Stimulated activated effector memory CD8-positive, alpha-beta T cell treated with anti-CD3 and anti-CD28 coated beads, Interleukin-12 subunit alpha, Interleukin-12 subunit beta, amount 100 ng/mL, for 72 hours (primary cell): ENCODE measurements at regions not wholly inside any gene's neighbourhood (a gene's known extent, or its start where the extent isn't known, plus 50 kb on each side); places are given as distances from the start of the nearest gene placed in this dataset.
A peak's percentile ranks its signal among the peaks of the same experiment; 100 is the strongest.
"Not testable (repeated sequence)": the region's sequence is repeated elsewhere in the genome, so short reads cannot be mapped to it uniquely, and the experiment has no call there.

ENCODE experiments used
- ATAC-seq: fragments of 150-1000 bp; cut with Tn5 transposase; 2 replicates; pipeline ENCODE4 v1.10.0; 2021
- DNase-seq, 2 donors: peaks; one replicate each; pipeline ENCODE4 v3.0.0; 2021 to 2022; ENCODE audit warnings: low spot score in 2 of 2
- H3K27ac Mint-ChIP-seq: one replicate; pipeline ENCODE4 v1.8.0; 2022; ENCODE audit warnings: mild to moderate bottlenecking, mixed read lengths
- H3K36me3 Mint-ChIP-seq: one replicate; pipeline ENCODE4 v1.8.0; 2022; ENCODE audit warnings: mild to moderate bottlenecking, mixed read lengths
- H3K4me1 Mint-ChIP-seq: one replicate; pipeline ENCODE4 v1.8.0; 2022; ENCODE audit warnings: mixed read lengths
- H3K4me3 Mint-ChIP-seq: one replicate; pipeline ENCODE4 v1.8.0; 2022; ENCODE audit warnings: mild to moderate bottlenecking, mixed read lengths
- H3K9me3 Mint-ChIP-seq: one replicate; pipeline ENCODE4 v1.8.0; 2022; ENCODE audit warnings: mixed read lengths

DNA sequence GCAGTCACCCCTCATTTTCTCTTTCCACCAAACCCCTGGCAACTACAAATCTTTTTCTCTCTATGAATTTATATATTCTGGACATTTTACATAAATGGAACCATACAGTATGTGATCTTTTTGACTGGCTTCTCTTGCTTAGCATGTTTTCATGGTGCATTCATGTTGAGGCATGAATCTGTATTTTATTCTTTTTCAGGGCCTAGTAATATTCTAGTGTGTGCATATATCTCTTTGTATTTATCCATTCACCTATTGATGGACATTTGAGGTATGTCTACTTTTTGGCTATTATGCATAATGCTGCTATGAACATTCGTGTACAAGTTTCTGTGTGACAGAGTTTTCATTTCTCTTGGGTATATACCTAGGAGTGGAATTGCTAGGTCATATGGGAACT is 78.2 kb downstream of the HACD1 start:
- peaks cover 4% of the 10 kb centered on the region for H3K9me3 Mint-ChIP-seq
- H3K36me3 Mint-ChIP-seq = no peaks in the 10 kb centered on the region
- DNase-seq (no peak), ATAC-seq (no peak)
- no peak overlapping the region for H3K27ac Mint-ChIP-seq
- no peak overlapping the region for H3K4me3 Mint-ChIP-seq
- peaks cover 5% of the 10 kb centered on the region for H3K4me1 Mint-ChIP-seq

DNA sequence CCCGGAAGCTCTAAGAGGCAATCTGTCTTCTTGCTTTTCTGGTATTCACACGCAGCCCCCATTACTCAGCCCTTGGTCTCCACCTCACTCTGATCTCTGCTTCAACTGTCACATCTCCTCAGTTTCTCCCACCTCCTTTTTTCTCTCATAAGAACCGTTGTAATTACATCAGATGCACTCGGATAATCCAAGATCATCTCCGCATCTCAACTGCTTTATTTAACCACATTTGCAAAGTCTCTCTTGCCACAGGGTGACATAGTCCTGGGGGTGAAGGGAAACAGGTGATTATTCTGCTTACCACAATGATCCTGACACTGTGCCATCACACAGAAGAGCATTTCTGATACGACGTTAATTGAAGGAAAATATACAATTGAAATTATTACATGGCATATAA is 79.9 kb downstream of the HACD1 start:
- H3K4me1 Mint-ChIP-seq = peaks cover 5% of the 10 kb centered on the region
- H3K27ac Mint-ChIP-seq = no peak overlapping the region
- H3K4me3 Mint-ChIP-seq = no peak overlapping the region
- H3K9me3 Mint-ChIP-seq = peaks cover 4% of the 10 kb centered on the region
- no peaks in the 10 kb centered on the region for H3K36me3 Mint-ChIP-seq
- DNase-seq (no peak), ATAC-seq (no peak)

DNA sequence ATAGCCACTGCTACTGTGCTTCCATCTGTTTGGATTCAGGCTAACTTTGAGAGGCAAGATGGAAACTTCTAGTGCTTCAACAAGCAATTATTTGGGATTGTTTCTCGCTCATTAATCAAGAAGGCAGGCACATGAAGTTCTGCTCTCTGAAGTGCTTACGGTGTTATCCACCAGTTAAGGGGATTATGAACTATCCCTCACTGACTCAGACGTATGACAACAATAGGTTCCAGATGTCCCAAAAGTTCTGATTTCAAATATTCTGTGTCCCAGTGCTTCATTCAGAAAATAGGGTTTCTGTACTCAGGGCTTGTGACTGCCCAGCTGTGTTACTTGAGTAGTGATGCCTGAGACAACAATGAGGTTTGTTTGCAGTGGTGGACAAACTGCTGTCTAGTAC is 81.0 kb downstream of the HACD1 start:
- DNase-seq = no peak
- ATAC-seq = no peak
- Mint-ChIP-seq H3K4me3 (no peak overlapping the region), H3K9me3 (peaks cover 4% of the 10 kb centered on the region), H3K4me1 (peaks cover 5% of the 10 kb centered on the region), H3K36me3 (no peaks in the 10 kb centered on the region), H3K27ac (no peak overlapping the region)

DNA sequence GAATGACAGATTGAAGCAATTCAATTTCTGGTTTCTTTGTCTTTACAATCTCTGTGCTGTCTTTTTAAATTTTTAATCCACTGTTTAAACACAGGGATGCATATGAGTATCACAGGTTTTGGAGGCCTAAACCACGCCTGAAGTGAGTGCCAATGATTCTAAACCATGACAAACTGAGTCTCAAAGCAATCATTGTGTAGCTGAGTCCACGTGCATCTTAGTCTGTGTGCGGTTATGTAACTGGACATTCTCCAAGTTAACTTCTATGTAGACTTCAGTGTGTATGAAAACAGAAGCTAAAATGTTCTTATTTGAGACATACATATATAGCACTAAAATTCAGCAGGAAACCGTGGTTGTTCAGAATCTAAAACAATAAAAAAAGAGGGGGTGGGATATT is 79.3 kb upstream of the ST8SIA6 start:
- Mint-ChIP-seq H3K36me3 (no peaks in the 10 kb centered on the region), H3K27ac (no peak overlapping the region), H3K9me3 (peaks cover under 1% of the 10 kb centered on the region), H3K4me1 (peaks cover 5% of the 10 kb centered on the region), H3K4me3 (no peak overlapping the region)
- DNase-seq (no peak), ATAC-seq (no peak)

DNA sequence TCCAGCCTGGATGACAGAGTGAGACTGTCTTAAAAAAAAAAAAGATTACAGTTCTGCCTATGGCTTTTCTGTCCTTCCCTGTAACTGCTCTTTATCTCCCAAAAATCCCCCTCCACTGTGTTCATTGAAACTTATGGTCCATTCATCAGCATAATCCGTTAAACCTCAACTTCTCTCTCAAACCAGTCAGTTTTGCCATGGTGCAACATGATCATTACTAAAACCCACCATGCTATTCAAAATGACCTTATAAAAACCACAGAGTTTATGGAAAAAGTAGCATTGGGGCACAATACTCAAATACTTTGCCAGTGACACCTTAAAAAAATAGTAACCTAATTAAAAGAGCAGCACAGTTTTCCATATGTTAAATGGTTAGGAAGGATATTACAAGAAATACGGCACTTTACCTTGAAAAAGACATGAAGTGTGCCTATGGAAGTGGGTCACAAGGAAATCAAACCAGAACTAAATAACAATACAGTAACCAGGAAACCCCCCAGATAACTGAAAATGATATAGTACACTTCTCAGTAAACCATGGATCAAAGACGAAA is 74.0 kb upstream of the ST8SIA6 start:
- Mint-ChIP-seq H3K4me3 (no peak overlapping the region), H3K36me3 (no peaks in the 10 kb centered on the region), H3K27ac (no peak overlapping the region), H3K4me1 (no peaks in the 10 kb centered on the region), H3K9me3 (no peaks in the 10 kb centered on the region)
- DNase-seq (no peak), ATAC-seq (no peak)

DNA sequence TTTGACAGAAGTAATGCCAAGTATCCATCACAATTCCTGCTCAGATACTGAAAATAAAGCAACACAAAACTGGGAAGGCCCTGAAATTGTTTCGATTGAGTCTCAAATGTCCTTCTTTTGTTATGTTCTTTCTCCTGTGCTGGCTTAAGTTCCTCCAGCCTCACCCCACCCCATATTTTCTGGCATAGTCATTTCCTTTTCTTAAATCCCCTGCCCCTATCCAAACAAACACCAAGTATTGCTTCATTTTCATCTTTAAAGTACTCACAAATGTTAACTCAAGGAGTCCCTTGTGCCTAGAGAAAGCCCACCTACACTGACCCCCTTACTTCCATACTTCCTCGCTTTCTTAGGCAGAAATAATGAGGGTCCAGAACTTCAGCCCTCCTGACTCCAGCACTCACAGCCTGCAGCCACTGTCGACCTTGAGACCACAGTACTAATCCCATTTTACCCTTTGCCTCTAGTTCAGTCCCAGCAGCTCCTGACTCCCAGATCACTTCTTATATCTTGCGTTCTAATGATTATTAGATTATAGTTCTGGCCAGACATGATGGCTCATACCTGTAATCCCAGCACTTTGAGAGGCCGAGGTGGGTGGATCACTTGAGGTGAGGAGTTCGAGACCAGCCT is 73.2 kb upstream of the ST8SIA6 start:
- Mint-ChIP-seq H3K9me3 (no peaks in the 10 kb centered on the region), H3K27ac (no peak overlapping the region), H3K36me3 (no peaks in the 10 kb centered on the region), H3K4me3 (no peak overlapping the region), H3K4me1 (no peaks in the 10 kb centered on the region)
- ATAC-seq = no peak
- no peak for DNase-seq

DNA sequence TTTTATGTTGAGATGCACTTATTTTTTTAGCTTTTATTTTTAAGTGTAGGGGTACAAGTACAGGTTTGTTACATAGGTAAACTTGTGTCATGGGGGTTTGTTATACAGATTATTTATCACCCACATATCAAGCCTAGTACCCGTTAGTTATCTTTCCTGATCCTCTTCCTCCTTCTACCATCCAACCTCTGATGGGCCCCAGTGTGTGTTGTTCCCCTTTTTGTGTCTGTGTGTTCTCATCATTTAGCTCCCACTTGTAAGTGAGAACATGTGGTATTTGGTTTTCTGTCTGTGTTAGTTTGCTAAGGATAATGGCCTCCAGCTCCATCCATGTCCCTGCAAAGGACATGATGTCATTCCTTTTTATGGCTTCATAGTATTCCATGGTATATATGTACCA is 72.2 kb upstream of the ST8SIA6 start:
- H3K36me3 Mint-ChIP-seq, H3K4me1 Mint-ChIP-seq, H3K9me3 Mint-ChIP-seq, DNase-seq, H3K27ac Mint-ChIP-seq, H3K4me3 Mint-ChIP-seq, ATAC-seq: not testable (repeated sequence)

DNA sequence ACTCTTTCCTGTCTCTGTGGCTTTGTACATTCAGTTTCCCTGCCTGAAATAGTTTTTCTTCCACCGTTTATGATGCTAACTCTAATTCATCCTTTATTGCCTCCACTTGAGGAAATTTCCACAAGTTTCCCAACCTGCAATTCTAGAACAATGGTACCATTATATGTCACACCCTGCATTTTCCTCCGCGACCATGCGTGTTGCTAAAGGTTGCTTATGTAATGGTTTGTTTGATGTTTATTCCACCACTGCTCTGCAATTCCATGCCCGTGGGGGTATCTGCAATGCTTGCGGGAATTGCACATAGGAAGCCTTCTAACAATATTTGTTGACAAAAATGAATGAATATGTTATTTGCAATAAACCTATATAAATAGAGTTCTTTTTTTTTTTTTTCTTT is 69.5 kb upstream of the ST8SIA6 start:
- no peak overlapping the region for H3K4me3 Mint-ChIP-seq
- H3K27ac Mint-ChIP-seq = no peak overlapping the region
- no peaks in the 10 kb centered on the region for H3K4me1 Mint-ChIP-seq
- DNase-seq (no peak), ATAC-seq (no peak)
- no peaks in the 10 kb centered on the region for H3K9me3 Mint-ChIP-seq
- no peaks in the 10 kb centered on the region for H3K36me3 Mint-ChIP-seq

DNA sequence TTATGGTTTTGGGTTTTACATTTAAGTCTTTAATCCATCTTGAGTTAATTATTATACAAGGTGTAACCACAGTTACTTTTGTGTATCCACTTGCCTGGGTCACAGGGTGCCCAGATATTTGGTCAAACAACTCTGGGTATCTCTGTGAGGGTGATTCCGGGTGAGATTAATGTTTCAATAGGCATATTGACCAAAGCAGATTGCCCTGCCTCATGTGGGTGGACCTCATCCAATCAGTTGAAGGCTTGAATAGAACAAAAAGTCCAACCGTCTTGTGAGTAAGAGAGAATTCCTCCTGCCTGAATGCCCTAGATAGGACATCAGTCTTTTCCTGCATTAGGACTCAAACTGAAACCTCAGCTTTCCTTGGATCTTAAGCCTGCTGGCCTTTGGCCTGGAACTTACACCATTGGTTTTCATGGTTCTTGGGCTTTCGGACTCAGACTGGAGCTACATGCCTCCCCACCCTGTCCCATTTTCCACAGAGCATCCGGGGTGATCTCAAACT is 68.9 kb upstream of the ST8SIA6 start:
- no peaks in the 10 kb centered on the region for H3K9me3 Mint-ChIP-seq
- no peaks in the 10 kb centered on the region for H3K4me1 Mint-ChIP-seq
- no peak for DNase-seq
- ATAC-seq = no peak
- no peak overlapping the region for H3K4me3 Mint-ChIP-seq
- H3K36me3 Mint-ChIP-seq = no peaks in the 10 kb centered on the region
- no peak overlapping the region for H3K27ac Mint-ChIP-seq

DNA sequence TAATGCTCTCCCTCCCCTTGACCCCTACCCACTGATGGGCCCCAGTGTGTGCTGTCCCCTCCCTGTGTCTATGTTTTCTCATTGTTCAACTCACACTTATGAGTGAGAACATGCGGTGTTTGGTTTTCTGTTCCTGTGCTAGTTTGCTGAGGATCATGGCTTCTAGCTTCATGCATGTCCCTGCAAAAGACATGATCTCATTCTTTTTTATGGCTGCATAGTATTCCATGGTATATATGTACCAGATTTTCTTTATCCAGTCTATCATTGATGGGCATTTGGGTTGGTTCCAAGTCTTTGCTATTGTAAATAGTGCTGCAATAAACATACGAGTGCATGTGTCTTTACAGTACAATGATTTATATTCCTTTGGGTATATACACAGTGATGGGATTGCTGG is 67.9 kb upstream of the ST8SIA6 start:
- not testable (repeated sequence) for H3K4me1 Mint-ChIP-seq, DNase-seq, ATAC-seq, H3K9me3 Mint-ChIP-seq, H3K27ac Mint-ChIP-seq, H3K4me3 Mint-ChIP-seq, H3K36me3 Mint-ChIP-seq

DNA sequence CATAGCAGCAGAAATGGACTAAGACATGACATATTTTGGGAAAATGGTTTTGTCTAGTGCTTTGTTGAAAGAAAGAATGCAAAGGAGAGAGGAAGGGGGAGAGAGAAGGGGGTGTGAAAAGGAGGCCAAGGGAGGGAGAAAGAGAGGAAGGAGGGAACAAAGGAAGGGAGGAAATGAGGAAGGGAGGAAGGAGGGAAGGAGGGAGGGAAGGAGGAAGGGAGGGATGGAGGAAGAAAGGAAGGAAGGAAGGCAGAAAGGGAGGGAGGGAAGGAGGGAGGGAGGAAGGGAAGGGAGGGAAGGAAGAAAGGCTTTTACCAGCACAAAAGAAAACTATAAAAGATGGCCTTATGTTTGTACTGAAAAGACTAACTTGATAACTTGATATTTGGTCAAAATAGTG is 65.1 kb upstream of the ST8SIA6 start:
- Mint-ChIP-seq H3K36me3 (no peaks in the 10 kb centered on the region), H3K4me1 (no peaks in the 10 kb centered on the region), H3K4me3 (no peak overlapping the region), H3K27ac (no peak overlapping the region), H3K9me3 (no peaks in the 10 kb centered on the region)
- DNase-seq (no peak), ATAC-seq (no peak)

DNA sequence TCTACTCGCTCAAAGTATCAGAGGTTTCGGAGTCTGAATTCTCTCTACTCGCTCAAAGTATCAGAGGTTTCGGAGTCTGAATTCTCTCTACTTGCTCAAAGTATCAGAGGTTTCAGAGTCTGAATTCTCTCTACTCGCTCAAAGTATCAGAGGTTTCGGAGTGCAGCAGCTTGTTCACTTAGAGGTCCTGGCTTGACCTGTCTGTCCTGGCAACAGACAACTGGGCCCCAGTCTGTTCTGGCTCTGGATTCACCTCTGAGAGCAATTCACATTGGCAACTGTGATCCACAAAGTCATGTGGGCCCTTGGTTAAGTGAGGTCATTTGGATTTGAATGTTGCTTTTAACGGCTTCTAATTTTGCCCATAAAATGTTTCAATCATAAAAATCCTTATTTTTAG is 63.9 kb upstream of the ST8SIA6 start:
- DNase-seq (no peak), ATAC-seq (no peak)
- H3K9me3 Mint-ChIP-seq = no peaks in the 10 kb centered on the region
- H3K4me1 Mint-ChIP-seq = no peaks in the 10 kb centered on the region
- H3K36me3 Mint-ChIP-seq = no peaks in the 10 kb centered on the region
- H3K27ac Mint-ChIP-seq = no peak overlapping the region
- no peak overlapping the region for H3K4me3 Mint-ChIP-seq

DNA sequence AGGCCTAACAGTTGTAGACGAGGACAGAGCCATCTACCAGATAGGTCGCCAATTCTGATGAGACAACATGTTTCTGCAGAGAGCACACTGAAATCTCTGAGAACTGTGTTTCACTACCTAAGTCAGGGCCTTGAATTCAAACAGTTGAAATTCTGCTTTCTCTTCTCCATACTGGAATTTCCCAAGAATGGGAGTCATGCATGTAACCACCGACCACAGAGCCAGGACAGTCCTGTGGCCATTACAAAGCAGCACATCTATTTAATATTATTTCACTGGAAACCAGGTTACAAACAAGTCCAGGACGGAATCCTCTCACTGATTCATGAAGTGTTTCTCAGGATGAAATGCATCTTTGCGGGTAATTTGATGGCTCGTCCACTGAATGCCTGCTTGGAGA is 62.0 kb upstream of the ST8SIA6 start:
- Mint-ChIP-seq H3K4me3 (no peak overlapping the region), H3K27ac (no peak overlapping the region), H3K4me1 (peaks cover 13% of the 10 kb centered on the region), H3K9me3 (no peaks in the 10 kb centered on the region), H3K36me3 (peaks cover 6% of the 10 kb centered on the region)
- no peak for ATAC-seq
- peak in 1 of 2 donors; percentile 26 for DNase-seq

DNA sequence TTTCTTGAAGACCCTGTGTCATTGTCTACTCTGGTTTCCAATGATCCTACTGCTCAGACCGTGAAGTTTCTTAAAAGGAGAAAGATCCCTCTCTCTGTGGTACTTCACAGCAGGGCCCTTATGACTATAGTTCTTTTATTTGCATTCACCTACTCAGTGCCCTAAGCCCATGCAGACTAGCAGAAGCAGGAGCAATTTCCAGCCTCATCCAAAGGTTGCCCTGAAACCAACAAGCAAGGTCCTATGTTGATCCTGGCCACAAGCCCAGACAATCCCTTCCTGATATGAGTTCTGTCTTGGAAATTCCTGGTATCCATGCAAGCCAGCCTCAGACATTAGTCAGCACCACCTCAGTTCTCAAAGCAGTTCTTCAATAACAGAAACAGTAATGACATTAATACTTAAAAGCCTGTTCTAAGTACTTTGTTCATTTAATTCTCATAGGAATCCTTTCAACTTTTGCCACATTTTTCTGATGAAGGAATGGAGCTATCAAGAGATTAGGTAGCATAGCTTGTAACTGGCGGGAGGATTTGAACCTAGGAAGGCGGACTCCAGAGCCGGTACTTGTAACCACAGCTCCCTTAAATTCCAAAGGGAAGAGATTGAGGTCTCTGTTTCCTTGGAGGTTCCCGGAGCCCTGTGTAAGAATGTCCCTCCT is 58.1 kb upstream of the ST8SIA6 start:
- peak in 1 of 2 donors; percentile 53 for DNase-seq
- ATAC-seq = peak; percentile 50
- Mint-ChIP-seq H3K36me3 (peaks cover 9% of the 10 kb centered on the region), H3K9me3 (peaks cover 3% of the 10 kb centered on the region), H3K27ac (peak overlapping the region; percentile 79), H3K4me1 (peaks cover 47% of the 10 kb centered on the region), H3K4me3 (peak overlapping the region; percentile 54)

DNA sequence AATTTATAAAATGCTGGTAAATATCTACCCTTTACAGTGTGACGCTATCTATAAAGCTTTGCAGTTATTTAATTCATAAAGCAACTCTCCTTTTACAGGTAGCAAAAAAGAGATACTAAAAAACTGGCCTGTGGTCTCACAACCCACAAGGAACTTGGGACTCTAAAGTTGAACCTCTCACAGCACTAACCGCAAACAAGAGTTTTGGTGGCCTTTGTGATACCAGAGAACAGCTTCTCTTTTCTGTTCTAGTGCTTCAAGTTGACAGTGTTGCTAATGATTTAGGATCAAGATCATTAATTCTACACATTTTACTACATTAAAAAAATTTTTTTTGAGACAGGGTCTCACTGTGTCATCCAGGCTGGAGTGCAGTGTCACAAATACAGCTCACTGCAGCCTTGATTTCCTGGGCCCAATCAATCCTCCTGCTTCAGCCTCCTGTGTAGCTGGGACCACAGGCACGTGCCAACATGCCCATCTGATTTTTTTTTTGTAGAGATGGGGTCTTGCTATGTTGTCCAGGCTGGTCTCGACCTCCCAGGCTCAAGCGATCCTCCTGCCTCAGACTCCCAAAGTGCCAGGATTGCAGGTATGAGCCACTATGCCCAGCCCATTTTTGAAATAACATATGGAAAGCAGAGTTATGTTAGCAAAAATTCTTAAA is 56.0 kb upstream of the ST8SIA6 start:
- peaks cover 57% of the 10 kb centered on the region for H3K4me1 Mint-ChIP-seq
- ATAC-seq (peak; percentile 47), DNase-seq (no peak)
- peak overlapping the region; percentile 79 for H3K27ac Mint-ChIP-seq
- H3K4me3 Mint-ChIP-seq = peak overlapping the region; percentile 54
- H3K9me3 Mint-ChIP-seq = peaks cover 3% of the 10 kb centered on the region
- H3K36me3 Mint-ChIP-seq = peaks cover 9% of the 10 kb centered on the region

DNA sequence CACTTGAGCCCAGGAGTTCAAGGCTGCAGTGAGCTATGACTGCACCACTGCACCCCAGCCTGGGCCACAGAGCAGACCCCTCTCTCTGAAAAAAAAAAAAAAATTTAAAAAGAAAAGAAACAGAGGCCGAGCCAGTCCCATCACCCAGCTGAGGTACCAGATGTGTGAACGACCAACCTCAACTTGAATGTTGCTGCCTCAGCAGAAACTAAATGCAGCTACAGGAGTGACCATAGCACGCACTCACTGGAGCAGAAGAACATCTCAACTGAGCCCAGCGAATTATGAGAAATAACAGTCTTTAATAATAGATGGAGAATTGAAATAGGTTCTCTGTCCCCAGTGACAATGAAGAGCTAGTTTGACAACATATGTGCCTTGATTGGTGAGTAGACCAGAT is 53.1 kb upstream of the ST8SIA6 start:
- Mint-ChIP-seq H3K4me1 (peaks cover 67% of the 10 kb centered on the region), H3K9me3 (peaks cover 3% of the 10 kb centered on the region), H3K4me3 (peak overlapping the region; percentile 39), H3K36me3 (peaks cover 9% of the 10 kb centered on the region), H3K27ac (peak overlapping the region; percentile 67)
- no peak for ATAC-seq
- DNase-seq = no peak
